ENCODE measurements at regions not wholly inside any gene's neighbourhood (a gene's known extent, or its start where the extent isn't known, plus 50 kb on each side); places are given as distances from the start of the nearest gene placed in this dataset.
A peak's percentile ranks its signal among the peaks of the same experiment; 100 is the strongest.

- no peak for DNase-seq
These were observed 250.6 kb upstream of the GPR26 start for GRCh38 chr10:123415523-123415922.

GRCh38 chr10:123417414-123417813 is 248.7 kb upstream of the GPR26 start:
- no peak for DNase-seq

DNA sequence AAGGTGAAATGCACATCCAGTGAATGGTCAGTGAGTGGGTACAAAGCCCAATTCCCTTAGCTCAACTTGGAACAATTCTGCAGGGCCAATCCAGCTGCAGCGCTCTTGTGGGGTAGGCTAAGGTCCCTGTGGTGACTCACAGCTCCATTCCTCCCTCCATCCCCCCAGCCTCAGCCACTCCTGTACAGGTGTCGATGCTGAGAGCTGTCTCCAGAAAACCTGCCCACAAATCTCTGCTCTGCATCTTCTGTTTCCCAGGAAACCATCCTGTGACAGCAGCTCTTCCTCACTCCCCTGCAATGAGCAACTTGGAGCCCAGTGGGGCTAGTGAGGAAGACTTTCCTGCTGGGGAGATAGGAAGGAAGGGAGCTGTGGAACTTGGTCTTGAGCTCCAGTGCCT is 244.7 kb upstream of the GPR26 start:
- DNase-seq = no peak

- DNase-seq = no peak
These were observed 243.9 kb upstream of the GPR26 start for GRCh38 chr10:123422261-123422660.

- no peak for DNase-seq
These were observed 241.6 kb upstream of the GPR26 start for GRCh38 chr10:123424537-123424936.

GRCh38 chr10:123425680-123426079 is 240.5 kb upstream of the GPR26 start:
- no peak for DNase-seq

- DNase-seq = no peak
These were observed 238.9 kb upstream of the GPR26 start for GRCh38 chr10:123427165-123427786.

DNA sequence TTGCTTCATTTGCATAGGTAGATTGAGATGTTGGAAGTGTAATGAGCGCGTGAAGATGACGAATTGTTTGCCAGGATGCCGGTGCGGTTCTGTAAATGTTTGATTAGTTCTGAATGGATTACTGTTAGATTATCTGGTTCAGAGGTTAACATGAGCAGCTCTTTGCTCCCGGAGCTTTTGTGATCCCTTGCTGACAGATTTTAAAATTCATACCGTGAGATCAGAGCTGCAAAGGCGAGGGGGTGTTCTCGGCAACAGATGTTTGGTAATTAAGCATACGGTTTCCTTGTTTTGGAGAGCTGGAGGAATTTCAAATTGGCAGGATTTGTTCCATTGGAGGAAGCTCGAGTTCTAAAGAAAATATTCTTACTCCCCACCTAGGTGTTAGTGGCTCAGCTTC is 237.8 kb upstream of the GPR26 start:
- peak; percentile 30 for DNase-seq

GRCh38 chr10:123429706-123430221 is 236.4 kb upstream of the GPR26 start:
- peak; percentile 60 for DNase-seq

GRCh38 chr10:123433539-123433938 is 232.6 kb upstream of the GPR26 start:
- DNase-seq = no peak

DNA sequence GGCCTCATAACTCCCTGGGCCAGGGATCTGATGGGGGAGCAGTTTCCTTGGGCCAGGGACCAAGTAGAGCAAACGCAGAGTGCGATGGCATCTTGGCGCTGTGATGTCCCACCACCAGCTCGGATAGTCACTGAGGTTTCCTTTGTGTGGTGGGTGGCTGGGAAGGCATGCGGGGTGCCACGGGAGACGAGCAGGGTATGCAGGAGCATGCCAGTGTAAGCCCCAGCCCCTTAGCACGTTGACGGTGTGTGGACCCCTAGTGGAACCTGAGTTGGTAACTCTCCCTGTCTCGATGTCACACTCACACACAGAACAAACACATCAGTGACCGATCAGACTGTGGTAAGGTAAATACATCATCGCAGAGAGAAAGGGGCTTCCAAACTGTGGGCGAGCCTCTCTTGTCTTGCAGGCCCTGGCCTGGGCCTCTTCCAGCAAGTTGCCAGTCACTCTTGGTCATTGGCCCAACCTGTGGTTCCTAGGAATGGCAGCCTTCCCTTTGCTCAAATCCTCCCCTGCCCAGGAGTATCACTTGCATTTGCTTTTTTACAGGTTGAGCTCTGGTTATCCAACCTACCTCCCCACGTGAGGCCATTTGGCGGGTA is 231.6 kb upstream of the GPR26 start:
- no peak for DNase-seq

DNA sequence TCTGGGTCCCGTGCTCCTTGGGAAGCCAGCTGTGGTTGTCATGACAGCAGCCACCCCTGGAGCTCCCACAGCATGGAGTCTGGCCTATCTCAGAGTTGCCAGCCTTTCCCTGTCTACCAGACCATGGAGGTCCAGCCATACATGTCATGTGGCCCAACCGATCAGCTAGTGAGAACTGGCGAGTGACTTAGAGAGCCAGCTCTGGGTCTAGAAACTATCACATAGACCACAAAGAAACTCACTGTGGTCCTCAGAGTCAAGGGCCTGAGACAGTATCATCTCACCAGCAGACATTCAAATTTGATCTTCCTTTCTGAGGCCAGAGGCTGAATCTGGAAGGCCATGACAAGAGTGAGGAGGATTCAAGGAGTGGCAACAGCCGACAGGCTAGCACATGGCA is 223.3 kb upstream of the GPR26 start:
- DNase-seq = no peak

DNA sequence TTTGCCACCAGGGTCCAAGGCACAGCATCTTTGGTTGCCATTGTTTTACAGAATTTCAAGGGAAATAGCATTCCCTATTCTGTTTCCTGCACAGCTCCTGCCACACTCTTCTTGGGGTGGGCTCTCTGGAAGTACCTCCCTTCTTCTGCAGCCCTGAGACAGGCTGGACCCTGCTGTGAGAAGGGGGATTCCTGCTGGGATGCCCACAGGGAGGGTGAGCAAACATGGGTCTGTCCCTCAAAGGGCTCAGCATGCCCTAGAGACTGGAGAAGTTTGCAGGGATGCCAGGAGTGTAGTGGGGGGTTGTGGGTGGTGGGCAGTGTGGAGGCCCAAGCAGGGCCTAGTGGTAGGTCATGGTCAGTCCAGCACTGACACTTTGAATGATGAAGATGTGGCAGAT is 222.2 kb upstream of the GPR26 start:
- no peak for DNase-seq

GRCh38 chr10:123445261-123445775 is 220.8 kb upstream of the GPR26 start:
- no peak for DNase-seq

GRCh38 chr10:123446449-123447156 is 219.6 kb upstream of the GPR26 start:
- DNase-seq = no peak

- DNase-seq = no peak
These were observed 216.8 kb upstream of the GPR26 start for GRCh38 chr10:123449234-123449962.

GRCh38 chr10:123450956-123451605 is 215.1 kb upstream of the GPR26 start:
- no peak for DNase-seq

DNA sequence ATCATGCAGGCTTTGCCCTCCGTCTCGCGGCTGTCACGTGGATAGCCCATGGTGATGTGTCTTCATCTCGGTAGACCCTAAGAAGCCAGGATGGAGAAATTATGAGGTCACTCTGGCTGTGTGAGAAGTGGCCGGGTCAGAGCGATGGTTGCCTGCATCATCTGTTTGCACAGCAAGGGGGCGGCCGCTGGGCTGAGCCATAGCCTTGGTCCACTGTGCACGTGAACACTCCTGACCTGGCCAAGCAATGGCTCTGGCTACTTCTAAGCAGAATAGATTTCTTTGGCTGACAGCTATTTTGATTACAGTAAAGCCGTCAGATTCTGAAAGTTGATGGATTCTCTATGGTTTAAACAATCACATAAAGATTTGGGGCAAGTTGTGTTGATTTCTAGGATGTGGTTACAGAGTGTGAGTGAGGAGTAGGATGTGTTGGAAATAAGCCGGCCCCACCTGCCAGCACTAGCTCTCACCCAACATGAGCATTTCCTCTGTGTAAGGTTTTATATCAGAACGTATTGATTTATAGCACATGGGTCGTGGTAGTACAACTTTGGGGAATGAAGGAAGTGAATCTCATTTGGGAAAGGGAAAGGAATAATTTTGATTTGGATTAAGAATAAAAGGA is 214.4 kb upstream of the GPR26 start:
- DNase-seq = no peak

DNA sequence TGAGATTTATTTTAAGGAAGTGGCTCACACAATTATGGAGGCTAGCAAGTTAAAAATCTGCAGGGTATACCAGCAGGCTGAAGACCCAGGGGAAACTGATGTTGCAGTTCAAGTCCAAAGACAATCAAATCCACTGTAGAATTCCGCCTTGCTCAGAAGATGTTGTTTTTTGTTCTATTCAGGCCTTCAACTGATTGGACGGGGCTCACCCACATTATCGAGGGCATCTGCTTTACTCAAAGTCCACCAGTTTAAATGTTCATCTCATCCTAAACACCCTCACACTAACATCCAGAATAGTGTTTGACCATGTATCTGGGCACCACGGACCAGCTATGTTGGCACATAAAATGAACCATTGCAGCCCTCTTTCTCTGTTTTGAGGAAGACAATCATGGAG is 211.2 kb upstream of the GPR26 start:
- DNase-seq = no peak

DNA sequence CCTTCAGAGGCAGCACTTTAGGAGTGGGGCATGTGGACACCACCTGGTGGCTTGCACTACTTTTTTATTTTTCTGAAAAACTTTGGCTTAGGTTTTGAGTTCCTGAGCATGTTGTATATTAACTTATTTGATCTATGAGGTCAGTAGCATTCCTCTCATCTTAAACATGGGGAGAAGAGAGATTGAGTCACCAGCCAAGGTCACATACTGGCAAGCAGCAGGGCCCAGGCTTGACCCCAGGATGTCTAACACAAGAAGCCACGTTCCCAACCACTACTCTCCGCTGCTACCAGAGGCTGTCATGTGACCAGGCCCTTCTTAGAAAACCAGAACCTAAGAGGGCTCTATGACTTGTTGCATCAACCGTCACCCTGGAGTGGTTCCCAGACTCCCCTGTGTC is 210.3 kb upstream of the GPR26 start:
- DNase-seq = no peak

GRCh38 chr10:123458933-123459332 is 207.2 kb upstream of the GPR26 start:
- DNase-seq = no peak

- no peak for DNase-seq
These were observed 206.6 kb upstream of the GPR26 start for GRCh38 chr10:123459371-123460091.

Data from NCI-H82 (cell line).